Kidney epithelial cell (primary cell): ENCODE measurements at regions not wholly inside any gene's neighbourhood (a gene's known extent, or its start where the extent isn't known, plus 50 kb on each side); places are given as distances from the start of the nearest gene placed in this dataset.

ENCODE experiments used
- DNase-seq: peaks from one replicate; pipeline ENCODE4 v3.0.0-alpha.2; 2010; ENCODE audit warnings: low read depth
- H3K27me3 ChIP-seq: 2 replicates; pipeline ENCODE4 v1.6.0; 2011; ENCODE audit warnings: low read length; ENCODE audit not compliant: control insufficient read depth, insufficient read depth
- H3K36me3 ChIP-seq: 2 replicates; pipeline ENCODE4 v1.5.1; 2011; ENCODE audit warnings: low read length; ENCODE audit not compliant: control insufficient read depth, insufficient read depth
- H3K4me3 ChIP-seq: 2 replicates; pipeline ENCODE4 v1.5.1; 2011; ENCODE audit warnings: low read depth, mild to moderate bottlenecking, control low read depth, low read length
- CTCF ChIP-seq: IDR thresholded peaks from 2 replicates; pipeline ENCODE4 v1.5.1; 2011; ENCODE audit warnings: mild to moderate bottlenecking, moderate library complexity, low read length, control low read depth, inconsistent platforms; ENCODE audit not compliant: insufficient read depth, poor library complexity, severe bottlenecking

GRCh38 chr2:239662413-239663120 lies 261.7 kb upstream of the HDAC4 start:
- DNase-seq, result no peak
- TF ChIP-seq CTCF, result no peak
- no peaks in the 10 kb centered on the region for H3K27me3 ChIP-seq
- no peaks in the 10 kb centered on the region for H3K36me3 ChIP-seq
- H3K4me3 ChIP-seq, result no peak overlapping the region

- DNase-seq, result no peak
- Histone ChIP-seq H3K36me3 (no peaks in the 10 kb centered on the region), H3K4me3 (no peak overlapping the region), H3K27me3 (no peaks in the 10 kb centered on the region)
- no peak for TF ChIP-seq CTCF
These were observed 260.8 kb upstream of the HDAC4 start for GRCh38 chr2:239661334-239662312.

GRCh38 chr2:239660390-239661230 lies 259.8 kb upstream of the HDAC4 start:
- no peak for DNase-seq
- no peaks in the 10 kb centered on the region for H3K27me3 ChIP-seq
- no peaks in the 10 kb centered on the region for H3K36me3 ChIP-seq
- TF ChIP-seq CTCF, result no peak
- no peak overlapping the region for H3K4me3 ChIP-seq

GRCh38 chr2:239657992-239658391 lies 257.2 kb upstream of the HDAC4 start:
- DNase-seq, result no peak
- Histone ChIP-seq H3K4me3 (no peak overlapping the region), H3K27me3 (no peaks in the 10 kb centered on the region), H3K36me3 (no peaks in the 10 kb centered on the region)
- no peak for TF ChIP-seq CTCF

- no peaks in the 10 kb centered on the region for H3K27me3 ChIP-seq
- H3K36me3 ChIP-seq, result no peaks in the 10 kb centered on the region
- TF ChIP-seq CTCF, result no peak
- no peak for DNase-seq
- no peak overlapping the region for H3K4me3 ChIP-seq
These were observed 256.4 kb upstream of the HDAC4 start for GRCh38 chr2:239657236-239657635.
